OCI-LY1 (cell line): ENCODE measurements at regions not wholly inside any gene's neighbourhood (a gene's known extent, or its start where the extent isn't known, plus 50 kb on each side); places are given as distances from the start of the nearest gene placed in this dataset.

Experiments used
- H2AFZ ChIP-seq: fragments of 200-600 bp; sonication (generic), shearing (Covaris generic); 2 replicates; pipeline ENCODE4 v1.6.0; 2014; ENCODE audit warnings: antibody characterized with exemption, mild to moderate bottlenecking, low read length
- H3F3A ChIP-seq: fragments of 200-600 bp; sonication (generic), shearing (Covaris generic); 2 replicates; pipeline ENCODE4 v1.6.0; 2014; ENCODE audit warnings: mild to moderate bottlenecking, antibody characterized with exemption, low read length, moderate library complexity; ENCODE audit not compliant: insufficient read depth
- H3K27ac ChIP-seq: fragments of 200-600 bp; sonication (generic); 2 replicates; pipeline ENCODE4 v1.5.1; 2014; ENCODE audit warnings: low read length, mixed run types, mild to moderate bottlenecking, low read depth; ENCODE audit not compliant: poor library complexity, severe bottlenecking
- H3K27me3 ChIP-seq: fragments of 200-600 bp; sonication (generic); 2 replicates; pipeline ENCODE4 v1.6.0; 2014; ENCODE audit warnings: antibody characterized with exemption, mild to moderate bottlenecking, low read length, moderate library complexity; ENCODE audit not compliant: insufficient read depth
- H3K36me3 ChIP-seq: fragments of 200-600 bp; sonication (generic); 2 replicates; pipeline ENCODE4 v1.6.1; 2014; ENCODE audit warnings: mild to moderate bottlenecking, antibody characterized with exemption, low read length, moderate library complexity, mixed read lengths; ENCODE audit not compliant: insufficient read depth
- H3K4me1 ChIP-seq: fragments of 200-600 bp; sonication (generic); 2 replicates; pipeline ENCODE4 v1.5.1; 2014; ENCODE audit warnings: mild to moderate bottlenecking, low read length, moderate library complexity; ENCODE audit not compliant: insufficient read depth, severe bottlenecking
- H3K4me2 ChIP-seq: fragments of 200-600 bp; sonication (generic), shearing (Covaris generic); 2 replicates; pipeline ENCODE4 v1.6.1; 2014; ENCODE audit warnings: low read length
- H3K4me3 ChIP-seq: fragments of 200-600 bp; sonication (generic); 2 replicates; pipeline ENCODE4 v1.5.1; 2014; ENCODE audit warnings: low read length, low read depth, mild to moderate bottlenecking, mixed read lengths; ENCODE audit not compliant: poor library complexity, severe bottlenecking
- H3K79me2 ChIP-seq: fragments of 200-600 bp; shearing (Covaris generic); 2 replicates; pipeline ENCODE4 v1.6.1; 2016; ENCODE audit warnings: mixed run types, low read length, mixed read lengths; ENCODE audit not compliant: insufficient read depth
- H3K9ac ChIP-seq: fragments of 200-600 bp; sonication (generic), shearing (Covaris generic); 2 replicates; pipeline ENCODE4 v1.6.1; 2014; ENCODE audit warnings: mild to moderate bottlenecking, low read length, mixed read lengths
- H3K9me2 ChIP-seq: fragments of 200-600 bp; sonication (generic), shearing (Covaris generic); 2 replicates; pipeline ENCODE4 v1.6.1; 2014; ENCODE audit warnings: low read depth, mild to moderate bottlenecking, low read length, mixed read lengths
- H3K9me3 ChIP-seq: fragments of 200-600 bp; shearing (Covaris generic); 2 replicates; pipeline ENCODE4 v1.6.1; 2014; ENCODE audit warnings: low read length, mixed read lengths
- H4K20me1 ChIP-seq: fragments of 200-600 bp; sonication (generic), shearing (Covaris generic); 2 replicates; pipeline ENCODE4 v1.6.0; 2016; ENCODE audit warnings: mild to moderate bottlenecking, low read length; ENCODE audit not compliant: insufficient read depth
- CTCF ChIP-seq: fragments of 200-600 bp; sonication (generic), shearing (Covaris generic); IDR thresholded peaks from 2 replicates; pipeline ENCODE4 v1.5.1; 2017; ENCODE audit warnings: mild to moderate bottlenecking, antibody characterized with exemption, low read length, moderate library complexity, mixed read lengths
- EZH2 ChIP-seq: fragments of 200-600 bp; sonication (generic), shearing (Covaris generic); IDR thresholded peaks from 2 replicates; pipeline ENCODE4 v1.8.0; 2017; ENCODE audit warnings: borderline replicate concordance, mixed run types, mild to moderate bottlenecking, antibody characterized with exemption, low read length, moderate library complexity, mixed read lengths

- H3K9ac ChIP-seq, result no peak overlapping the region
- no peak overlapping the region for H3K4me3 ChIP-seq
- no peak for TF ChIP-seq EZH2
- TF ChIP-seq CTCF, result no peak
- H2AFZ ChIP-seq, result no peak overlapping the region
- no peak overlapping the region for H3K27ac ChIP-seq
- no peaks in the 10 kb centered on the region for H3K36me3 ChIP-seq
- H3K9me2 ChIP-seq, result no peaks in the 10 kb centered on the region
- no peaks in the 10 kb centered on the region for H3K27me3 ChIP-seq
- H3K9me3 ChIP-seq, result peaks cover 7% of the 10 kb centered on the region
- no peaks in the 10 kb centered on the region for H3F3A ChIP-seq
- no peaks in the 10 kb centered on the region for H3K79me2 ChIP-seq
- H3K4me2 ChIP-seq, result no peak overlapping the region
- H4K20me1 ChIP-seq, result no peaks in the 10 kb centered on the region
- H3K4me1 ChIP-seq, result no peaks in the 10 kb centered on the region
Observed at GRCh38 chr5:73381590-73382400, 66.8 kb downstream of the FOXD1 start.

GRCh38 chr5:73380710-73381589 lies 67.6 kb downstream of the FOXD1 start:
- TF ChIP-seq CTCF (no peak), EZH2 (no peak)
- Histone ChIP-seq H3K4me3 (no peak overlapping the region), H3F3A (no peaks in the 10 kb centered on the region), H3K27ac (no peak overlapping the region), H3K79me2 (no peaks in the 10 kb centered on the region), H3K27me3 (no peaks in the 10 kb centered on the region), H4K20me1 (no peaks in the 10 kb centered on the region), H3K9me2 (no peaks in the 10 kb centered on the region), H3K9me3 (peaks cover 7% of the 10 kb centered on the region), H3K4me2 (no peak overlapping the region), H2AFZ (no peak overlapping the region), H3K4me1 (no peaks in the 10 kb centered on the region), H3K36me3 (no peaks in the 10 kb centered on the region), H3K9ac (no peak overlapping the region)

- Histone ChIP-seq H2AFZ (no peak overlapping the region), H3K9me2 (no peaks in the 10 kb centered on the region), H3K4me2 (no peak overlapping the region), H3K9ac (no peak overlapping the region), H3K27me3 (no peaks in the 10 kb centered on the region), H3K9me3 (peaks cover 4% of the 10 kb centered on the region), H3K4me1 (no peaks in the 10 kb centered on the region), H3K36me3 (no peaks in the 10 kb centered on the region), H3K4me3 (no peak overlapping the region), H4K20me1 (no peaks in the 10 kb centered on the region), H3K79me2 (no peaks in the 10 kb centered on the region), H3K27ac (no peak overlapping the region), H3F3A (no peaks in the 10 kb centered on the region)
- TF ChIP-seq CTCF (no peak), EZH2 (no peak)
Observed at GRCh38 chr5:73380041-73380440, 68.5 kb downstream of the FOXD1 start.
